H1 (cell line): ENCODE measurements at regions not wholly inside any gene's neighbourhood (a gene's known extent, or its start where the extent isn't known, plus 50 kb on each side); places are given as distances from the start of the nearest gene placed in this dataset.

Experiments
- CTCF ChIA-PET: fragments of 300-600 bp; sonication (Branson Sonifier 250); formaldehyde crosslinking; loops from one replicate; lab custom pipeline; 2021; ENCODE audit not compliant: partially characterized antibody; lab: Charles Lee
- POLR2A ChIA-PET: fragments of 300-600 bp; sonication (Branson Sonifier 250); formaldehyde crosslinking; loops from one replicate; lab custom pipeline; 2021; ENCODE audit warnings: inconsistent platforms; ENCODE audit not compliant: partially characterized antibody; lab: Charles Lee
- DNase-seq, 2 experiments: peaks; one replicate each; pipeline versions ENCODE4 v3.0.0 to v3.0.0-alpha.2; 2010 to 2022; ENCODE audit warnings: low spot score in 2 of 2, low read depth in 1 of 2, mixed read lengths in 1 of 2
- FAIRE-seq: peaks from 2 replicates; lab custom pipeline; 2011; peaks lifted over from hg19 to GRCh38; lab: Jason Lieb, UNC
- H2AFZ ChIP-seq: 2 replicates; pipeline ENCODE4 v1.8.1; 2012; ENCODE audit warnings: low read length, inconsistent platforms
- H2AK5ac ChIP-seq: 2 replicates; pipeline ENCODE4 v1.6.1; 2013; ENCODE audit warnings: low read depth, low read length
- H2BK120ac ChIP-seq: replicated peaks from 2 replicates; pipeline ENCODE3; 2013; ENCODE audit warnings: low read depth, low read length, inconsistent platforms
- H2BK12ac ChIP-seq: 2 replicates; pipeline ENCODE4 v1.6.1; 2013; ENCODE audit warnings: low read depth, low read length
- H2BK15ac ChIP-seq: 2 replicates; pipeline ENCODE4 v1.6.1; 2013; ENCODE audit warnings: low read length
- H2BK20ac ChIP-seq: 2 replicates; pipeline ENCODE4 v1.6.1; 2013; ENCODE audit warnings: low read length
- H2BK5ac ChIP-seq: 2 replicates; pipeline ENCODE4 v1.6.1; 2013; ENCODE audit warnings: low read depth, low read length
- H3K14ac ChIP-seq: 2 replicates; pipeline ENCODE4 v1.6.1; 2013; ENCODE audit warnings: inconsistent platforms; ENCODE audit not compliant: insufficient read length
- H3K18ac ChIP-seq: 2 replicates; pipeline ENCODE4 v1.6.1; 2013; ENCODE audit warnings: low read length; ENCODE audit errors: extremely low read depth
- H3K23ac ChIP-seq: 2 replicates; pipeline ENCODE4 v1.6.1; 2013; ENCODE audit warnings: inconsistent platforms; ENCODE audit not compliant: insufficient read length
- H3K23me2 ChIP-seq: 2 replicates; pipeline ENCODE4 v1.6.1; 2013; ENCODE audit warnings: low read depth, low read length
- H3K27ac ChIP-seq: 2 replicates; pipeline ENCODE4 v1.6.1; 2011; ENCODE audit warnings: low read depth, low read length, inconsistent platforms
- H3K27me3 ChIP-seq, 4 experiments: replicated peaks in 1 of 4; 1 replicate in 1 of 4; 2 replicates in 3 of 4; pipeline versions ENCODE4 v1.6.1 to v1.8.1; 2011 to 2013; ENCODE audit warnings: low read length in 3 of 4, mild to moderate bottlenecking in 3 of 4, inconsistent platforms in 2 of 4, mixed read lengths in 2 of 4, moderate library complexity in 1 of 4; ENCODE audit not compliant: control insufficient read depth in 3 of 4, insufficient read depth in 3 of 4; ENCODE audit errors: extremely low read depth in 1 of 4
- H3K36me3 ChIP-seq, 4 experiments: 2 replicates each; pipeline versions ENCODE4 v1.6.1 to v1.8.1; 2011 to 2013; ENCODE audit warnings: mild to moderate bottlenecking in 4 of 4, low read length in 3 of 4, moderate library complexity in 2 of 4, control low read depth in 1 of 4, inconsistent platforms in 1 of 4; ENCODE audit not compliant: insufficient read depth in 4 of 4, control insufficient read depth in 2 of 4
- H3K4ac ChIP-seq: replicated peaks from 2 replicates; pipeline ENCODE3; 2013; ENCODE audit warnings: low read length, low read depth, mixed read lengths, inconsistent platforms; ENCODE audit not compliant: insufficient read length
- H3K4me1 ChIP-seq, 4 experiments: replicated peaks in 1 of 4; 1 replicate in 1 of 4; 2 replicates in 3 of 4; pipeline versions ENCODE4 v1.6.1 to v1.8.1; 2011 to 2013; ENCODE audit warnings: low read length in 3 of 4, inconsistent platforms in 2 of 4, mixed read lengths in 1 of 4; ENCODE audit not compliant: insufficient read depth in 4 of 4, control insufficient read depth in 3 of 4
- H3K4me2 ChIP-seq, 2 experiments: 2 replicates each; pipeline versions ENCODE4 v1.6.1 to v1.8.1; 2011 to 2013; ENCODE audit warnings: low read depth in 2 of 2, low read length in 2 of 2, control low read depth in 1 of 2, inconsistent platforms in 1 of 2, mild to moderate bottlenecking in 1 of 2; ENCODE audit not compliant: insufficient read depth in 1 of 2
- H3K4me3 ChIP-seq, 4 experiments: fragments of 200-600, 300-600 bp in 1 of 4; sonication (generic), shearing (Covaris generic), sonication (Bioruptor Twin) in 1 of 4; 2 replicates each; pipeline versions ENCODE4 v1.5.1 to v1.8.1; 2011 to 2016; ENCODE audit warnings: low read length in 4 of 4, low read depth in 3 of 4, control low read depth in 2 of 4, inconsistent platforms in 2 of 4, mild to moderate bottlenecking in 2 of 4, mixed read lengths in 1 of 4, moderate library complexity in 1 of 4; ENCODE audit not compliant: insufficient read depth in 2 of 4; ENCODE audit errors: extremely low read depth in 1 of 4
- H3K56ac ChIP-seq: replicated peaks from 2 replicates; pipeline ENCODE3; 2013; ENCODE audit warnings: low read depth, mild to moderate bottlenecking, mixed read lengths, low read length, inconsistent platforms; ENCODE audit not compliant: insufficient read length
- H3K79me1 ChIP-seq: 2 replicates; pipeline ENCODE4 v1.6.1; 2013; ENCODE audit warnings: low read depth, low read length, control low read depth
- H3K79me2 ChIP-seq, 2 experiments: 2 replicates each; pipeline versions ENCODE4 v1.6.1 to v1.8.1; 2012 to 2013; ENCODE audit warnings: low read length in 2 of 2, mild to moderate bottlenecking in 2 of 2, inconsistent platforms in 1 of 2; ENCODE audit not compliant: insufficient read depth in 2 of 2, control insufficient read depth in 1 of 2
- H3K9ac ChIP-seq, 4 experiments: replicated peaks in 1 of 4; 1 replicate in 1 of 4; 2 replicates in 3 of 4; pipeline versions ENCODE4 v1.6.1 to v1.8.1; 2011 to 2013; ENCODE audit warnings: low read depth in 3 of 4, low read length in 3 of 4, control low read depth in 2 of 4, mild to moderate bottlenecking in 2 of 4, moderate library complexity in 2 of 4, inconsistent platforms in 1 of 4; ENCODE audit errors: extremely low read depth in 1 of 4
- H3K9me3 ChIP-seq, 2 experiments: 2 replicates each; pipeline versions ENCODE4 v1.6.1 to v1.8.1; 2012 to 2013; ENCODE audit warnings: mild to moderate bottlenecking in 2 of 2, moderate library complexity in 2 of 2, control low read depth in 1 of 2, inconsistent platforms in 1 of 2, low read depth in 1 of 2, low read length in 1 of 2, mixed read lengths in 1 of 2; ENCODE audit not compliant: insufficient read depth in 2 of 2
- H4K20me1 ChIP-seq, 2 experiments: replicated peaks in 1 of 2; 2 replicates each; pipeline versions ENCODE3 to v1.8.1; 2011 to 2013; ENCODE audit warnings: inconsistent platforms in 2 of 2, low read length in 2 of 2, mild to moderate bottlenecking in 1 of 2; ENCODE audit not compliant: insufficient read depth in 2 of 2, control insufficient read depth in 1 of 2
- H4K5ac ChIP-seq: 2 replicates; pipeline ENCODE4 v1.6.1; 2013; ENCODE audit warnings: low read length, low read depth, mixed read lengths, inconsistent platforms; ENCODE audit not compliant: insufficient read length
- H4K8ac ChIP-seq: 2 replicates; pipeline ENCODE4 v1.8.0; 2013; ENCODE audit warnings: mild to moderate bottlenecking, moderate library complexity, low read length, inconsistent platforms; ENCODE audit not compliant: insufficient read depth; ENCODE audit errors: extremely low read depth
- H4K91ac ChIP-seq: replicated peaks from 2 replicates; pipeline ENCODE3; 2013; ENCODE audit warnings: low read length, mixed read lengths, inconsistent platforms; ENCODE audit not compliant: insufficient read length
- BRCA1 ChIP-seq: IDR thresholded peaks from 2 replicates; pipeline ENCODE4 v1.6.1; 2012; ENCODE audit warnings: low read depth, low read length, improper control_type of control experiment
- CBX5 ChIP-seq: fragments of 300-800, 300-1000 bp; sonication (generic); IDR thresholded peaks from 2 replicates; pipeline ENCODE4 v1.7.1; 2016; ENCODE audit warnings: antibody characterized with exemption, low read length, low read depth
- NANOG ChIP-seq: IDR thresholded peaks from 2 replicates; pipeline ENCODE4 v1.6.1; 2011; ENCODE audit warnings: low read length, low read depth, mild to moderate bottlenecking, inconsistent platforms; ENCODE audit not compliant: insufficient read depth, poor library complexity, severe bottlenecking
- PHF8 ChIP-seq: fragments of 200-600 bp; sonication (generic); conservative IDR thresholded peaks from 2 replicates; pipeline ENCODE4 v1.7.1; 2012; ENCODE audit warnings: low read depth, mild to moderate bottlenecking, inconsistent platforms, low read length, moderate library complexity
- RNF2 ChIP-seq: fragments of 200-900, 300-1000 bp; sonication (generic); IDR thresholded peaks from 2 replicates; pipeline ENCODE4 v1.7.1; 2016; ENCODE audit warnings: borderline replicate concordance, low read depth, mild to moderate bottlenecking, antibody characterized with exemption, low read length; ENCODE audit not compliant: poor library complexity, severe bottlenecking; ENCODE audit errors: missing control alignments
- SAP30 ChIP-seq: fragments of 300-600 bp; sonication (generic); IDR thresholded peaks from 2 replicates; pipeline ENCODE4 v1.7.1; 2012; ENCODE audit warnings: low read length, moderate library complexity, mild to moderate bottlenecking, inconsistent platforms; ENCODE audit not compliant: insufficient read depth, insufficient replicate concordance
- SP2 ChIP-seq: IDR thresholded peaks from 2 replicates; pipeline ENCODE4 v1.6.1; 2012; ENCODE audit warnings: mild to moderate bottlenecking, low read length, inconsistent platforms
- SP4 ChIP-seq: IDR thresholded peaks from 2 replicates; pipeline ENCODE4 v1.6.1; 2012; ENCODE audit warnings: low read length, inconsistent platforms
- SUZ12 ChIP-seq: fragments of 200-600 bp; sonication (generic); IDR thresholded peaks from 2 replicates; pipeline ENCODE4 v1.6.1; 2012; ENCODE audit warnings: mild to moderate bottlenecking, inconsistent platforms, low read length, moderate library complexity, mixed read lengths
- TEAD4 ChIP-seq: IDR thresholded peaks from 2 replicates; pipeline ENCODE4 v1.6.1; 2012; ENCODE audit warnings: low read depth, low read length, inconsistent platforms, mixed read lengths
- WGBS, 2 experiments: shearing (Covaris generic) in 1 of 2; methylation state at CpG; one replicate each; pipeline versions ENCODE4 v1.1.6 to v1.1.7; 2013 to 2015; ENCODE audit warnings: low lambda C conversion rate in 2 of 2, mixed read lengths in 2 of 2, inconsistent platforms in 1 of 2, low coverage in 1 of 2, missing lambda C conversion rate in 1 of 2; ENCODE audit not compliant: insufficient replicate concordance in 2 of 2, insufficient coverage in 1 of 2, insufficient read length in 1 of 2; ENCODE audit errors: extremely low coverage in 1 of 2, missing lambda C conversion rate in 1 of 2; 5-methylcytosine and 5-hydroxymethylcytosine counted together
- TF ChIP-seq, protein P1 (sequence below), 3 experiments: IDR thresholded peaks; 1 replicate in 2 of 3; 2 replicates in 1 of 3; pipeline versions ENCODE4 v1.5.1 to v1.6.1; 2011; ENCODE audit warnings: low read length in 3 of 3, mild to moderate bottlenecking in 3 of 3, inconsistent platforms in 2 of 3, low read depth in 1 of 3, moderate library complexity in 1 of 3; ENCODE audit not compliant: insufficient read depth in 1 of 3; ENCODE audit errors: control extremely low read depth in 1 of 3

DNA sequence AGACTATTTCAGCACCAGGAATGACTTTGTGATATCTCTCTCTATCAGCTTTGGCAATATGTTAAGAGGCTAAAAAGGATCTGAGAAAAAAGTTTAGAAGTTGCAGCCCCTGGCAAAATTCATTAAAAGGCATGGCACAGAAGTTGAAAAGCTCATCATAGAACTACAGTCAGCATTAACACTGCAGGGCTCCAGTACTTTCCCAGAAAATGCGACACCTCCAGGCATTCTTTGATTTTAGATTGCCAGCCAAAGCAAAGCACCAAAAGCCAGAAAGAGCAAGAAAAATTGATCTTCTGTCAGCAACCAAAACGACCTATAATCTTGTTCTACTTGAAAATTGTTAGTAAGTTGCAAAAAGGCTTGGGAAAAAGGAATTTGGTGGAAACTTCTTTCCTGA lies 713.5 kb downstream of the FSCB start:
- H2BK12ac ChIP-seq: no peak overlapping the region
- peaks cover 0 to 3% (median 1%) of the 10 kb centered on the region in 4 experiments; a peak in 1 of 7 replicates for H3K4me1 ChIP-seq
- no peak for FAIRE-seq
- no peak overlapping the region for H2BK15ac ChIP-seq
- H2AFZ ChIP-seq: no peak overlapping the region
- no peak for DNase-seq
- 59% methylated on average over 2 of the region's 2 CpGs; no CpG with 5 or more reads in 1 of the 2 experiments for WGBS, 2 experiments
- H4K91ac ChIP-seq: no peak overlapping the region
- H2BK20ac ChIP-seq: no peak overlapping the region
- no peak overlapping the region for H3K4ac ChIP-seq
- H4K20me1 ChIP-seq: no peaks in the 10 kb centered on the region
- H3K4me2 ChIP-seq: no peak overlapping the region
- H4K8ac ChIP-seq: no peak overlapping the region
- H3K27me3 ChIP-seq: no peaks in the 10 kb centered on the region
- H3K14ac ChIP-seq: no peak overlapping the region
- no peaks in the 10 kb centered on the region for H3K23me2 ChIP-seq
- H3K79me2 ChIP-seq: no peaks in the 10 kb centered on the region
- H3K56ac ChIP-seq: no peak overlapping the region
- no peak overlapping the region for H3K18ac ChIP-seq
- H3K79me1 ChIP-seq: no peaks in the 10 kb centered on the region
- no peak overlapping the region for H3K9ac ChIP-seq
- no peak overlapping the region for H3K4me3 ChIP-seq
- H2BK5ac ChIP-seq: no peak overlapping the region
- H2BK120ac ChIP-seq: no peak overlapping the region
- no peak overlapping the region for H2AK5ac ChIP-seq
- CTCF ChIA-PET: no interaction called here
- H4K5ac ChIP-seq: no peak overlapping the region
- no peak overlapping the region for H3K23ac ChIP-seq
- H3K36me3 ChIP-seq: no peaks in the 10 kb centered on the region
- H3K9me3 ChIP-seq: no peaks in the 10 kb centered on the region
- POLR2A ChIA-PET: no interaction called here
- no peak overlapping the region for H3K27ac ChIP-seq
- TF ChIP-seq PHF8: no peak
- TF ChIP-seq BRCA1: no peak
- TF ChIP-seq, protein P1, sequence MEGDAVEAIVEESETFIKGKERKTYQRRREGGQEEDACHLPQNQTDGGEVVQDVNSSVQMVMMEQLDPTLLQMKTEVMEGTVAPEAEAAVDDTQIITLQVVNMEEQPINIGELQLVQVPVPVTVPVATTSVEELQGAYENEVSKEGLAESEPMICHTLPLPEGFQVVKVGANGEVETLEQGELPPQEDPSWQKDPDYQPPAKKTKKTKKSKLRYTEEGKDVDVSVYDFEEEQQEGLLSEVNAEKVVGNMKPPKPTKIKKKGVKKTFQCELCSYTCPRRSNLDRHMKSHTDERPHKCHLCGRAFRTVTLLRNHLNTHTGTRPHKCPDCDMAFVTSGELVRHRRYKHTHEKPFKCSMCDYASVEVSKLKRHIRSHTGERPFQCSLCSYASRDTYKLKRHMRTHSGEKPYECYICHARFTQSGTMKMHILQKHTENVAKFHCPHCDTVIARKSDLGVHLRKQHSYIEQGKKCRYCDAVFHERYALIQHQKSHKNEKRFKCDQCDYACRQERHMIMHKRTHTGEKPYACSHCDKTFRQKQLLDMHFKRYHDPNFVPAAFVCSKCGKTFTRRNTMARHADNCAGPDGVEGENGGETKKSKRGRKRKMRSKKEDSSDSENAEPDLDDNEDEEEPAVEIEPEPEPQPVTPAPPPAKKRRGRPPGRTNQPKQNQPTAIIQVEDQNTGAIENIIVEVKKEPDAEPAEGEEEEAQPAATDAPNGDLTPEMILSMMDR (IDR thresholded peaks at IDR 0.05; ENCODE audit: control extremely low read depth in 1 of 3, insufficient read depth in 1 of 3, low read depth in 1 of 3, low read length in 3 of 3): no peak
- no peak for TF ChIP-seq CBX5
- TF ChIP-seq SUZ12: no peak
- no peak for TF ChIP-seq RNF2
- no peak for TF ChIP-seq SAP30
- no peak for TF ChIP-seq NANOG
- TF ChIP-seq SP2: no peak
- TF ChIP-seq SP4: no peak
- no peak for TF ChIP-seq TEAD4
